Adipose tissue (tissue), 3 donors: ENCODE measurements at regions not wholly inside any gene's neighbourhood (a gene's known extent, or its start where the extent isn't known, plus 50 kb on each side); places are given as distances from the start of the nearest gene placed in this dataset.

Experiments
- H3K27ac ChIP-seq: one replicate; pipeline ENCODE4 v1.5.1; 2013; ENCODE audit warnings: low read depth, low read length
- WGBS, 3 donors: extraction: QIAGEN DNeasy Blood & Tissue Kit; methylation state at CpG; one replicate each; pipeline ENCODE4 v1.1.7; 2013; 5-methylcytosine and 5-hydroxymethylcytosine counted together
- donor health status: healthy with polysubstance abuse.
- donor health status: Bipolar disorder and iron deficiency.
- donor health status: healthy.

DNA sequence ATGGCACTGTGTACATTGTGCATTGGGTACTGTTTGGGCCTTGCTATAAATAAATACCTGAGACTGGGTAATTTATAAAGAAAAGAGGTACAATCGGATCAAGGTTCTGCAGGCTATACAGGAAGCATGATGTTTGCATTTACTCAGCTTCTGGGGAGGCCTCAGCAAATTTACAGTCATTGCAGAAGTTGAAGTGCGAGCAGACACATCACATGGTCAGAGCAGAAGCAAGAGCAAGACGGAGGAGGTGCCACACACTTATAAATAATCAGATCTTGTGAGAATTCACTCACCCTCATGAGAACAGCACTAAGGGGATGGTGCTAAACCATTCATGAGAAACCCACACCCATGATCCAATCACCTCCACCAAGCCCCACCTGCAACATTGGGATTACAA lies 505.0 kb downstream of the ARAP2 start:
- H3K27ac ChIP-seq, result no peak overlapping the region
- 52 to 63% (median 53%) methylated on average over 3 of the region's 3 CpGs for WGBS, 3 donors

DNA sequence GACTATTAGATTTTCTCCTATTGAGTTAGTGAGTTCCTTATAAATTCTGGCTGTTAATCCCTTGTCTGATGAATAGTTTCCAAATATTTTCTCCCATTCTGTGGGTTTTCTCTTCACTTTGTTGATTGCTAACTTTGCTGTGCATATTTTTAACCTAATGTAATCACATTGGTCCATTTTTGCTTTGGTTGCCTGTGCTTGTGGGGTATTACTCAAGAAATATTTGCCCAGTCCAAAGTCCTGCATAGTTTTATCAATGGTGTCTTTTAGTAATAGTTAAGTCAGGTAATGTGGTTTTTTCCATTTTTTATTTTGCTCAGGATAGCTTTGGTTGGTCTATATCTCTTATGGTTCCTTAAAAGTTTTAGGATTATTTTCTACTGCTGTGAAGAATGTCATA lies 490.3 kb downstream of the ARAP2 start:
- H3K27ac ChIP-seq, result no peak overlapping the region

DNA sequence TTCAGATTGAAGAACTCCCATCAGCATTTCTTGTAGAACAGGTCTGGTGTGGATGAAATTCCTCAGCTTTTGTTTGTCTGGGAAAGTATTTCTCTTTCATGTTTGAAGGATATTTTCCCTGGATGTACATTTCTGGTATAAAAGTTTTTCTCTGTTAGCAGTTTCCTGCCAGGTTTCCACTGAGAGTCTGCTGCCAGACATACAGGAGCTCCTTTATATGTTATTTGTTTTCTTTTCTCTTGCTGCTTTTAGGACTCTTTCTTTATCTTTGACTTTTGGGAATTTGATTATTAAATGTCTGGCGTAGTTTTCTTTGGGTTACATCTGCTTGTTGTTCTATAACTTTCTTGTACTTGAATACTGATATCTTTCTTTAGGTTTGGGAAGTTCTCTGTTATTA lies 486.5 kb downstream of the ARAP2 start:
- 44 to 81% (median 71%) methylated on average over 1 of the region's 1 CpG for WGBS, 3 donors
- no peak overlapping the region for H3K27ac ChIP-seq

DNA sequence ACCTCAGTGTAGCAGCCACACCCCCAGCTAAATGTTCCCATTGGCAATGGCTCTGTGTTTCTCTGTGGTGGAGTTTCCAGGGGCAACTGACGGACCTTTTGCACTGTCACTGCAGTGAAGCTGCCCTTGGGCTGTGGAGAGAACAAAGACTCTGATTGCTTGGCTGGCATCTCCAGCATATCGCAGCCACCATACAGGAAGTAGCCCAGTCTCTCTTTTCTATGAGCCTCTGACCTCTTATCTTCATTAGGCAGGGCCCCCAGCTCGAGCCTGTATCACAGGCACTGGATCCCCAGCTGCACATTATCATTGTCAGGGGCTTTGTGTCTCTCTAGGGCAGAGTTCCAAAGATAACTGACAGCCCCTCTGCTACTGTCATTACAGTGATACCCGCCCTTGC lies 483.5 kb downstream of the ARAP2 start:
- no peak overlapping the region for H3K27ac ChIP-seq
- WGBS, 3 donors, result 55 to 69% (median 62%) methylated on average over 4 of the region's 4 CpGs

DNA sequence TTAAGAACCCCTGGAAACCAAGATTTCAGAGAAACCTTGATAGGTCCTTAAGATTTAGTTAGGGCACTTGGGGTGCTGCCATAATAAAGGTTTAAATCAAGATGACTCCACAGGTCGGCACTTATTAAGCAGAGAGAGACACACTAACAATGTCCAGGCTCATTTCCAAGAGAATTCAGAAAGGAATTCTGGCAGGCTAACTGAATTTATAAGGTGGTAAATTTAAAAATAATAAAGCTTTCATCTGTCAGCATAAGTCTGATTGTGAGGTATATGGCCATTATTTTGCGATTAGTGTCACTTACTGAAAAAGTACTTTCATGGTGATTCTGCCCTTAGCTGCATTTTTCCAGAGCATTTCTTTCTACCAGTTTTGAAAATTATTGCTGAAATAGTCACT lies 472.7 kb downstream of the ARAP2 start:
- no peak overlapping the region for H3K27ac ChIP-seq
- 58 to 63% (median 63%) methylated on average over 2 of the region's 2 CpGs for WGBS, 3 donors

DNA sequence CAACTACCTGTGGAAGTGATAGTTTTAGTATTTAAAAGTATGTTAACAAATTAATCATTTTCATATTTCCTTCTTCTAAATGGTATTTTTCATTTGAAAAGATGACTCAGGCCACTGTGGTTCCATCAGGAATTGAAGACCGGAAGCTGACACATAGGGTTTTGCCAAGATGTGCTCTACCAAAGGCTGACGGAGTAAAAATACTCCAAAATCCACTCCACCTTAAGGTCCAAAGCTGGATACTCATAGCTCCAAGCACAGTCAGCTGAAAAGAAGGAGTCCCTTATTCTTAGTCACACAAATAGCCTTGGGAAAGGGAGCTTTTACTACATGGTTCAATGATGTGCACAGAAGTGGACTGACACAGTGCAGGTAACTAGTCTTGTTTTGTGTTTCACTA lies 472.0 kb downstream of the ARAP2 start:
- H3K27ac ChIP-seq, result no peak overlapping the region
- 81 to 86% (median 86%) methylated on average over 2 of the region's 2 CpGs for WGBS, 3 donors

DNA sequence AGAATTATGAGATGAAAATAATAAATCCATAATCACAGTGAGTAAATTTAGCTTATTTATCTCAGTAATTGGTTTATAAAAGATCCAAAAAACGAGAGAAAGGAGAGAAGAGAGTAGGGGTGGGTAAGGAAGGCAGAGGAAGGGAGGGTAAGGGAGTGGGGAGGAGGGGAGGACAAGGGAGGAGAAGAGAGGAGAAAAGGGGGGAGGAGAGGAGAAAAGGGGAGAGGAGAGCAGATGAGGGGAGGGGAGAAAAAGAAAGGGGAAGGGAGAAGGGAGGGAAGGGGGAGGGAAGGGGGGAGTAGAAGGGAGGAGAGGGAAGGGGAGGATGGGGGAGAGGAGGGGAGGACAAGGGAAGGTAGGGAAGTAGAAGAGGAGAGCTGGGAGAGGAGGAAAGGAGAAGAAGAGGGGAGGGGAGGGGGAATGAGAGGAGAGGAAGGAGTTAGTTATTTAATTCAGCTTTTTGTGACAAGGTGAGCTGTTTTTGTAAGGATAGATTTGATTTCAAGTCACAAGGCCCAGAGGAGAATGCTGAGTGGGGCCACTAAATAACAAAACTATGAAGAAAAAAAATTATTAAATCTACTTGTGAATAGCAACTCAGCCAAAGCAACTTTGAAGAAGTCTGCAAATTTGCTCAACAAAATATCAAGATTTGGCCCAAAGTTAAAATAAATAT lies 454.3 kb downstream of the ARAP2 start:
- 12 to 50% (median 44%) methylated on average over 1 of the region's 1 CpG for WGBS, 3 donors
- no peak overlapping the region for H3K27ac ChIP-seq

DNA sequence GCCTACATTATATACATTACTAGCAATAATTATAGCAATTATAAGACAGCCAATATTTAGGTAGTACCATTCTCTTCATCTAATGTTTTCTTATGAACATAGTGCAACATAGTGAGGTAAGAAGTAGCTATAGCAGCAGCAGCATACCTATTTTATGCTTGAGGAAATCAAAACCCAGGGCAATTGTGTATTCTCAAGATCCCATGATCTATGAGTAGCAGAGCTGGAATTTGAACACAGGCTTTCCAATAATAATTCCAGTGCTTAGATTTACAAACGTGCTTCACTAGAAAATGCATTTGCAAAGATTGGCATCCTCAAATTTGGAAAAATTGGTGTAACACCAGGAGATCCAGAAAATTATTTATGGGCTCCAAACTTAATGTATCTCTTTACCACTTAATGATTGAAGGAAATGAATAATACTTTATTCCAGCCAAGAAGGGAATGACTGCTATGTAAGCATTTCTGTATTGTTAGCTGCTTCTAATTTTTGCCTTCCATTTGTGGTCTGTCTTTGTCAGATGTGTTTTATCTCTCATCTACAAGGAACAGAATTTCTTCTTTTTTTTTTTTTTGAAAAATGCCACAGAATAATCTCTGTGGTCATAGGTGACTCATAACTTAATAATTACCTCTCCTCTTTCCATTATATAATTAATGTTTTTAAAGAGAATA lies 451.1 kb downstream of the ARAP2 start:
- no peak overlapping the region for H3K27ac ChIP-seq
- WGBS, 3 donors, result 17 to 76% (median 56%) methylated on average over 1 of the region's 1 CpG

DNA sequence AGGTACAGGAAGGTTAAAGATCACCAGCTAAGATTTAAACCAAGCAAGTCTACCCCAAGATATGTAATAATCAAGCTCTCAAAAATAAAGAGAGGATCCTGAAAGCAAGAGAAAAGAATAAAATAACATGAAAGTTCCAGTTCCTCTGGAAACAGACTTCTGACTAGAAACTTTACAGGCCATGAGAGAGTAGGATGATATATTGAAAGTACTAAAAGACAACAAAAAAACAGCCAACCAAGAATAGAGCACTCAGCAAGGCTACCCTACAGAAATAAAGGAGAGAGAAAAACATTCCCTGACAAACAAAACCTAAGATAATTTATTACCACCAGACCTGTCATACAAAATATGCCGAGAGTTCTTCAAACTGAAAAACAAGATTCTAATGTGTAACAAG lies 450.5 kb downstream of the ARAP2 start:
- no peak overlapping the region for H3K27ac ChIP-seq
- WGBS, 3 donors, result 76 to 92% (median 87%) methylated on average over 1 of the region's 1 CpG

DNA sequence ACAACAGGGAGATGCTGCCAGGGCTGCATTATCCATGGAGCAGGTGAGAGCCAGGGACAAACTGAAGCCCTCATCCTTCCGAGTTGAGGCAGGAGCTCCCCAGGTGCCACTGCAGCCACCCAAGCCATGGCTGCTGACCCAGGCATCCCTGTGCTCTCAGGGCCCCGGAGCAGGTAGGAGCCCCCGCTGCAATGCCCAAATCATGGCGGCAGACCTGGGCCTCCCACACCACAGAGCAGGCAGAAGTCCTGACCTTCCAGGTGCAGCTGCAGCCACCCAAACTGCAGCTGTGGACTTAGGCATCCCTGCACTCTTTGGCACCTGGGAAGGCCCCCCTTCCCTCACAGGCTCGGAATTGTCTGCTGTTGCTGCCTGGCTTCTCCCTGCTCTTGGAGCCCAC lies 443.6 kb downstream of the ARAP2 start:
- WGBS, 3 donors, result 79 to 90% (median 90%) methylated on average over 5 of the region's 5 CpGs
- no peak overlapping the region for H3K27ac ChIP-seq

DNA sequence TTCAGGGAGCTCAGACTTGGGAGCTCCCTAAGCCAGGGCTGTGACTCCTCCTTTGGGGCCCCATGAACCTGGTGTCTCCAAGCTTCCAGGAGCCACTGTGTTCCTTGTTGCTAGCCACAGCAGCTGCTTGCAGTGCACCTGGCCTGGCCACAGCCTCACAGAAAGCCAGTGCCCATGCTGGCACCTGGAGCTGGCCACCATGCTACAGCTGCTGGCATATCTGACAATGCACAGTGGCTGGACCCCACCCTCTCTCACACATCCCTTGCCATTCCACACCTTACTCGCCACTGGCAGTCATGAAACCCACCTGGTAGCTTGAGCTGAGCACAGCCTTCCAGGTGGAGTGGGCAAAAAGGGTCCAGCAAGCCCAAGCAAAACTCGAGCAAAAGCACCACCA lies 441.7 kb downstream of the ARAP2 start:
- no peak overlapping the region for H3K27ac ChIP-seq

DNA sequence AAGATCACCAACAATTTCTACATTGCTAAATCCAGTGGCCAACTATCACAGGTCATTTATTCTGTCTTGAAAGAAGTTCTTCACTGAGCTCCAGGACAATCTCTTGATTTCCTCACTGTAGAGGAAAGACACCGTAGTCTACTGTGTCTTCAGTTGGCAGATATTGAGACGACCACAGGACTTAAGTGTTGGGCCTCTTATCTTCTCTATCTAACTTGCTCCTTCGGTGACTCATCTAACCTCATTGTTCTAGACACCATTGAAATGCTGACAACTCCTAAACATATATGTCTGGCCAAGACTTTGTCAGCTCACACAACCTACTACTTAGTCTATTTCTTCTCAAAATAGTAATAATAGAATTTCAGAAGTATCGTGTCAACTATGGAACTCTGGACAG lies 425.8 kb downstream of the ARAP2 start:
- 74 to 78% (median 78%) methylated on average over 4 of the region's 4 CpGs for WGBS, 3 donors
- no peak overlapping the region for H3K27ac ChIP-seq

More for the DNA sequence above, 441.7 kb downstream of the ARAP2 start:
- WGBS, 3 donors, result 69 to 87% (median 85%) methylated on average over 2 of the region's 2 CpGs

DNA sequence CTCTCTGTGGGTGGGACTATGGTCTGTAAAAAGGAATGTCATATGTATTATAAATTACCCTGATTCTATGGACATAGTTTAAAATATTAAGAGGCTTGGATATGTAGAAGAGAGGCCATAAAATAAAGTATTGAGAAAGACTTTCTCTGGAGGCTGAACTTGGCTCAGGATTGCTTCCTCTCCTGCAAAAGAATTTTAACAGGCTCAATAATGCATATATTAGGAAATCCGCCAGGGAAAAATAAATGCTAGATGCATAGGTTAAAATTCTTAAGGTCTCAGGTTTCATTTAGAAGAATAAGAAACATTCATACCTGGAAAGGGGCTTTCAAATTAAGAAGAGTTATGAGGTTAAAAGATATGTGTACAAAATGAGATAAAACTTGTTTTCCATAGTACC lies 424.3 kb downstream of the ARAP2 start:
- WGBS, 3 donors, result 38 to 70% (median 50%) methylated on average over 1 of the region's 1 CpG
- H3K27ac ChIP-seq, result no peak overlapping the region

DNA sequence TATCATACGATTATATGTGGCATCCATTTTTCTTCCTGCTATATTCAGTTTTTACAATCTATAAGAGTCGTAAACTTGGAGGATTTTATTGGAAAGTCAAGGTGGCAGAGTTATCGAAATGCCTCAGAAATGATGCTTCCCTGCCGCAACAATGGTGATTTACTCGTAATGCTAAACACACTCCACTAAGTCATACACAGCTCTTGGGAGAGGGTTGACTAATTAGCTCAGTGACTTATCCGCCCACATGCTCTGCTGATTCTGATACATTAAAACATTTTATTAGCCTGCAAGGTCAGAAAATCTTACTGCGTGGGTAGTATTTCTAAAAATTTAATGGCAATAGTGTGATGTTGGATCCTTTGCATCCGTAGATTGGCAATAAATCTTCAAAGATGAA lies 420.1 kb downstream of the ARAP2 start:
- 83 to 87% (median 83%) methylated on average over 8 of the region's 8 CpGs for WGBS, 3 donors

DNA sequence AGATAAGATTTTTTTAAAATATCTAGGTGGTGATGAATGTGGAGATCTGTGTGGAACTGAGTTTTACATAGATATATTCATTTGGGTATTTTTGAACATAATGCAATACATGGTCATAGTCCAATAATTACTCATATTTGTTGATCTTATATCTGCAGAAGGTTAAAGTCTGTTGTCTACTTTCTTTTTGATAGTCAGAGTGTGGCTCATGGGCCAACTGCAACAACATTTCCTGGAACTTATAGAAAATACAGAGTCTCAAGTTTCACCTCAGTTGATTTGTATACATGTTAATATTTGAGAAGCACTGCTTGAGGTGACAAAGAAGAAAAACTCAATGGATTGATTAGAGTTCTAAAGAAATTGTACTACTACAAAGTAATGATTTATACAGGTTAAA lies 408.4 kb downstream of the ARAP2 start:
- H3K27ac ChIP-seq, result no peak overlapping the region

More for the DNA sequence above, 420.1 kb downstream of the ARAP2 start:
- H3K27ac ChIP-seq, result no peak overlapping the region

DNA sequence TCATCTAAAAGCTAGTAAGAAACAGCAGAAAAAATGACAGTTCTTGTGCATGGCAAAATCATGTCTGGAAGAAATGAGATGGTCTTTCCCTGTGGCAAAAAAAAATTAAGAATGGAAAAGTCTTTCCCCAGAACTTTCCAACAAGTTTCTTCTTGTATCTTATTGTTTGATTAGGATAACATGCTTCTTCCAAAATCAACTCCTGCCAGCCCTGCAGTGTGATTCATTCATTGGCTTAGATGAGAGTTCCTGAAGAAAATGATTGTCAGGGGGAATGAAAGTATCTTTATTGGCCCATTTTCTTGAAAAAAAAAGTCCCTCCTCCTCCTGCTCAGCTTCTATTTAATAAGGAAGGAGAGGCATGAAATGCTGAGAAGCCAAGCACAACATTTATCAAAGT lies 407.7 kb downstream of the ARAP2 start:
- H3K27ac ChIP-seq, result no peak overlapping the region

DNA sequence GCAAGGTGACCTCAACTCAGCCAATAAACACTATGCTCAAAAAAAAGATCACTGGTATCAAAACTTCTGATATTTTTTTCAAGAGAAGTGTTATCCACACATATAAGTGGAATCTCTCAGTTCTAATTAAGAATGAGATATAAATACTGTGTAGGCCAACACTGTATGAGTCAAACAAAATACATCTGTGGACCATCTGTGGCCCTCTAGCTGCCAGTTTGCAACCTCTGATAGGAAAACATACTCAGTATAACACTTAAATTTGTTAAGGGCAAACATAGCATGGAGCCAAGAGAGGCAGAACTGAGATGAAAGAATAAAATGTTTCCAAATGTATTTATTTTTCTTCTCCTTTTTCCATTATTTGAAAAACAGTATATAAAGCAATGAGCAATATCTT lies 377.3 kb downstream of the ARAP2 start:
- H3K27ac ChIP-seq, result no peak overlapping the region

DNA sequence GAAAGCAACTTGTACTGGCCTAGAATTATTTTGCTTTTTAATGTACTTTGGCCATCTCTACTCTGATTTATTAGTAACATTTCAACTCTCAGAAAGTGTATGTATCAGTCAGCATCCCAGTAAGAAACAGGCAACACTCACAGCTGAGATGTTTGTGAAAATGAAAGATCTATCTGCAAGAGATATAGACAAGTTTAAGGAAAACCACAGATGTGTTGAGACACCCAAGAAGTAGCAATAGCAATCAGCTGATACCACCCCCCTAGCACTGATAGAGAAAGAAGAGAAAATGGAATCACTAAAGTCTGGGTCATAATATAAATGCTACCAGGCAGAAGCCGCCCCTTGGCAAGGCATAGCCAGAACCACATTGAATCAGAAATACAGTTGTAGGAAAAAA lies 372.0 kb downstream of the ARAP2 start:
- H3K27ac ChIP-seq, result no peak overlapping the region
- 82 to 94% (median 93%) methylated on average over 1 of the region's 1 CpG for WGBS, 3 donors

DNA sequence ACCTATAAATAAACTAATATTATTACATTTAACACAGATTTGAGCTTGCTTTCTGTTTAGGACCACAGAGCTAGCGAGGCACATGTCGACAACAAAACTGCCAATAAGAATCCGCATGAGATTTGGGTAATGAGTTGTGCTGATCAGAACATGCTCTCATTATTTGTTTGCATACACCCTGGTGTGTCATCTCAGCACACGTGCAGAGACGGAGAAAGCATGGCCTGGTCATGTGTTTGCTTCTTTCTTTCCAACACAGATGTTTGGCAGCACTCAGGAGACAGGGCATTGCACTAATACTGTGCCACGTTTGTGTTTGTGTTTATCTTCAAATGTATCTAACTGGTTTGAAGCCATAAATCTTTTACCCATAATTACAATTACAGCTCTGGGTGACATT lies 364.8 kb downstream of the ARAP2 start:
- 68 to 77% (median 74%) methylated on average over 6 of the region's 6 CpGs for WGBS, 3 donors
- H3K27ac ChIP-seq, result no peak overlapping the region

DNA sequence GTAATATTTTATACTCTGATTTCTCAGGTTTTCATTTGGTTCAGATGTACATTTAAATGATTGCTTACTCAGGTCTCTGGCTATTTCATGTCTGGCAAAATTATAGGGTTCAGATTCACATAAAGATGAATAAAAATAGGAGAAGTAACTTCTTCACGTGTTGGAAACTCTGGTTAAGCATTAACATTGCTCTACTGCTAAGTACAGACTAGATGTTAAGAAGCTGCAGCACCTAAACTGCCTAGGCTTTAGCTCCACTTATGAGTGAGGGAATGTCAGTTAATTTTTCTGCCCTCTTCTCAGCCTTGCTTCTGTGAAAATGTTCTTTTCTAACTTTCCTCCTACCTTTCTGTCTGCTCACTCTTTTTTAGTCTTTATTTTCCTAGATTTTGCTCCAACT lies 361.2 kb downstream of the ARAP2 start:
- WGBS, 3 donors, result 18 to 62% (median 44%) methylated on average over 1 of the region's 1 CpG

More for the DNA sequence above, 361.2 kb downstream of the ARAP2 start:
- H3K27ac ChIP-seq, result no peak overlapping the region
